Astrocyte (in vitro differentiated cells and primary cell): ENCODE measurements at regions not wholly inside any gene's neighbourhood (a gene's known extent, or its start where the extent isn't known, plus 50 kb on each side); places are given as distances from the start of the nearest gene placed in this dataset.

ENCODE experiments used
- CTCF ChIP-seq: IDR thresholded peaks from 2 replicates; pipeline ENCODE4 v1.5.1; 2011; ENCODE audit warnings: low read depth, mild to moderate bottlenecking, inconsistent platforms, low read length, moderate library complexity; ENCODE audit not compliant: insufficient read depth
- EZH2 ChIP-seq: IDR thresholded peaks from 2 replicates; pipeline ENCODE4 v1.6.1; 2012; ENCODE audit warnings: mild to moderate bottlenecking, low read length, inconsistent platforms; ENCODE audit not compliant: insufficient read depth

DNA sequence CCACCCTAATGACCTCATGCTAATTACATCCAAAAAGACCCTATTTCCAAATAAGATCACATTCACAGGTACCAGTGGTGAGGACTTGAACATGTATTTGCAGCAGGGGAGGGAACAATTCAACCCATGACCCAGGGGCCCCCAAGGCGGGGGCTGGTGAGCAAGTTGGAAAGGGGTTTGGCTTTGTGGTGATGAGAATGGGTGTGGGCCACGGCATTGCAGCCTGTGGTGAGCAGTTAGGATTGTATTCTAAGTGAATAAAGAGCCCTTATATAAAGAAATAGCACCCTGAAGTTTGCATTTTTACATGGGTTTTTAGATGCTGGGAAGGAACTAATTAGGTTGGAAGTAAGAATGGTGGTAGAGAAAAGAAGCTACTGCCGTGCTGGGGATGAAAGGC lies 694.2 kb downstream of the EFNB2 start:
- TF ChIP-seq CTCF (no peak), EZH2 (no peak)
